ENCODE measurements at regions not wholly inside any gene's neighbourhood (a gene's known extent, or its start where the extent isn't known, plus 50 kb on each side); places are given as distances from the start of the nearest gene placed in this dataset.

GRCh38 chr13:85551012-85551411 is 248.2 kb downstream of the SLITRK6 start:
- no peaks in the 10 kb centered on the region for H3K36me3 ChIP-seq (ENCODE audit: control insufficient read depth, insufficient read depth, low read length)
- no TSS peak for BruUV-seq (replicated peaks)
- no peak overlapping the region for H4K8ac ChIP-seq (ENCODE audit: low read depth in 2 of 2, low read length in 2 of 2)
- no peak overlapping the region for H2BK5ac ChIP-seq (ENCODE audit: low read depth, low read length, poor library complexity, severe bottlenecking)
- H2BK120ac ChIP-seq (ENCODE audit: low read depth, low read length): no peak overlapping the region
- dilution Hi-C loops (cut with HindIII; ENCODE audit: low sequenced_read_pairs, unreplicated experiment) (no loop called here), in situ Hi-C loops (cut with MboI; ENCODE audit: low sequenced_read_pairs) (no loop called here), intact Hi-C loops (cut with micrococcal nuclease) (no loop called here)
- no peak overlapping the region for H2BK20ac ChIP-seq (ENCODE audit: low read depth, low read length)
- no peak for TF ChIP-seq RAD21 (IDR thresholded peaks at IDR 0.05; ENCODE audit: low read length)
- no peak for TF ChIP-seq MXI1 (IDR thresholded peaks at IDR 0.05; ENCODE audit: borderline replicate concordance, low read depth, low read length)
- TF ChIP-seq FOS (IDR thresholded peaks at IDR 0.05; ENCODE audit: low read depth, low read length): no peak
- no peak for TF ChIP-seq BHLHE40 (IDR thresholded peaks at IDR 0.05; ENCODE audit: low read depth, low read length)
- no peak for TF ChIP-seq USF2 (IDR thresholded peaks at IDR 0.05; ENCODE audit: low read depth, low read length)
- no peak for TF ChIP-seq RCOR1 (IDR thresholded peaks at IDR 0.05; ENCODE audit: insufficient replicate concordance, low read length)
- TF ChIP-seq MAFK (IDR thresholded peaks at IDR 0.05; ENCODE audit: low read depth, low read length): no peak
- no peak for TF ChIP-seq CEBPB (IDR thresholded peaks at IDR 0.05; ENCODE audit: low read depth, low read length)
- TF ChIP-seq MAZ (IDR thresholded peaks at IDR 0.05; ENCODE audit: borderline replicate concordance, low read depth, low read length): no peak
- TF ChIP-seq, protein P1, sequence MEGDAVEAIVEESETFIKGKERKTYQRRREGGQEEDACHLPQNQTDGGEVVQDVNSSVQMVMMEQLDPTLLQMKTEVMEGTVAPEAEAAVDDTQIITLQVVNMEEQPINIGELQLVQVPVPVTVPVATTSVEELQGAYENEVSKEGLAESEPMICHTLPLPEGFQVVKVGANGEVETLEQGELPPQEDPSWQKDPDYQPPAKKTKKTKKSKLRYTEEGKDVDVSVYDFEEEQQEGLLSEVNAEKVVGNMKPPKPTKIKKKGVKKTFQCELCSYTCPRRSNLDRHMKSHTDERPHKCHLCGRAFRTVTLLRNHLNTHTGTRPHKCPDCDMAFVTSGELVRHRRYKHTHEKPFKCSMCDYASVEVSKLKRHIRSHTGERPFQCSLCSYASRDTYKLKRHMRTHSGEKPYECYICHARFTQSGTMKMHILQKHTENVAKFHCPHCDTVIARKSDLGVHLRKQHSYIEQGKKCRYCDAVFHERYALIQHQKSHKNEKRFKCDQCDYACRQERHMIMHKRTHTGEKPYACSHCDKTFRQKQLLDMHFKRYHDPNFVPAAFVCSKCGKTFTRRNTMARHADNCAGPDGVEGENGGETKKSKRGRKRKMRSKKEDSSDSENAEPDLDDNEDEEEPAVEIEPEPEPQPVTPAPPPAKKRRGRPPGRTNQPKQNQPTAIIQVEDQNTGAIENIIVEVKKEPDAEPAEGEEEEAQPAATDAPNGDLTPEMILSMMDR (conservative IDR thresholded peaks at IDR 0.05; ENCODE audit: low read depth, low read length): no peak
- TF ChIP-seq CHD1 (IDR thresholded peaks at IDR 0.05; ENCODE audit: low read depth, low read length): no peak
- TF ChIP-seq RFX5 (IDR thresholded peaks at IDR 0.05; ENCODE audit: low read depth, low read length): no peak
- TF ChIP-seq SMC3 (IDR thresholded peaks at IDR 0.05; ENCODE audit: low read depth, low read length): no peak
- no peak for TF ChIP-seq NFE2L2 (IDR thresholded peaks at IDR 0.05; ENCODE audit: low read depth, low read length)
- no peak for TF ChIP-seq POLR2A (IDR thresholded peaks at IDR 0.05; ENCODE audit: low read depth, low read length)
- TF ChIP-seq ELK1 (IDR thresholded peaks at IDR 0.05; ENCODE audit: borderline replicate concordance, low read depth, low read length): no peak
- no peak overlapping the region for H2AK5ac ChIP-seq (ENCODE audit: low read depth, low read length)
- H4K5ac ChIP-seq (ENCODE audit: low read depth, low read length): no peak overlapping the region
- H2BK15ac ChIP-seq (ENCODE audit: low read depth, low read length): no peak overlapping the region
- H3K4me2 ChIP-seq (ENCODE audit: low read depth, low read length): no peak overlapping the region
- ChIA-PET CTCF (no interaction called here), POLR2A (ENCODE audit: unreplicated experiment) (no interaction called here)
- DNase-seq (no peak), ATAC-seq (ENCODE audit: low read depth) (no peak)
- H3K27me3 ChIP-seq (ENCODE audit: control insufficient read depth, insufficient read depth, low read length): no peaks in the 10 kb centered on the region
- H3K9me1 ChIP-seq (ENCODE audit: insufficient read depth, low read length): no peaks in the 10 kb centered on the region
- H3K18ac ChIP-seq (ENCODE audit: low read depth, low read length): no peak overlapping the region
- H3K27ac ChIP-seq (ENCODE audit: insufficient read depth, low read length): no peak overlapping the region
- WGBS, 2 experiments (ENCODE audit: extremely low coverage in 2 of 2, insufficient read length in 1 of 2): no CpG with 5 or more reads among the region's 1 CpG
- H3K56ac ChIP-seq (ENCODE audit: extremely low read depth, insufficient read depth, low read length): no peak overlapping the region
- H4K91ac ChIP-seq (ENCODE audit: insufficient read depth, low read depth, low read length): no peak overlapping the region
- no peaks in the 10 kb centered on the region for H3K4me1 ChIP-seq (ENCODE audit: control insufficient read depth, insufficient read depth, low read length)
- H3K14ac ChIP-seq (replicated peaks; ENCODE audit: low read depth, low read length): no peak overlapping the region
- no peak overlapping the region for H3K4me3 ChIP-seq (ENCODE audit: insufficient read depth, low read depth, low read length)
- H4K20me1 ChIP-seq (ENCODE audit: insufficient read depth, low read length): no peaks in the 10 kb centered on the region
- H3K79me1 ChIP-seq (ENCODE audit: low read depth in 1 of 2, low read length in 2 of 2): no peaks in the 10 kb centered on the region
- no peak overlapping the region for H2AK9ac ChIP-seq (replicated peaks; ENCODE audit: low read depth, low read length, poor library complexity)
- H3K23ac ChIP-seq (ENCODE audit: low read depth, low read length): no peak overlapping the region
- H3K9me3 ChIP-seq (ENCODE audit: control insufficient read depth, insufficient read depth, low read length): peaks cover 3% of the 10 kb centered on the region
- no peak overlapping the region for H2AFZ ChIP-seq (replicated peaks; ENCODE audit: low read length, poor library complexity)
- H3K4ac ChIP-seq (ENCODE audit: low read depth, low read length): no peak overlapping the region
- no peak overlapping the region for H3K9ac ChIP-seq (ENCODE audit: low read depth, low read length)

All from IMR-90 (cell line).